ENCODE measurements at regions not wholly inside any gene's neighbourhood (a gene's known extent, or its start where the extent isn't known, plus 50 kb on each side); places are given as distances from the start of the nearest gene placed in this dataset.

- TF ChIP-seq CTCF (IDR thresholded peaks at IDR 0.05 in 2 of 3, conservative IDR thresholded peaks at IDR 0.05 in 1 of 3; ENCODE audit: insufficient read depth in 2 of 3, low read depth in 1 of 3, low read length in 3 of 3) (no peak), PHF20 (IDR thresholded peaks at IDR 0.05; ENCODE audit: partially characterized antibody) (no peak), NR2C2 (CRISPR knock-in tag; IDR thresholded peaks at IDR 0.05) (no peak), NR2C2 (tag; IDR thresholded peaks at IDR 0.05) (no peak), MTA1 (IDR thresholded peaks at IDR 0.05; ENCODE audit: borderline replicate concordance) (no peak), RBBP5 (IDR thresholded peaks at IDR 0.05; ENCODE audit: borderline replicate concordance, insufficient read depth, low read length, poor library complexity, severe bottlenecking) (no peak), SMAD1 (IDR thresholded peaks at IDR 0.05; ENCODE audit: low read depth, low read length, partially characterized antibody) (no peak), TFAM (CRISPR knock-in tag; conservative IDR thresholded peaks at IDR 0.05) (no peak)
Observed at GRCh38 chr20:22324505-22324904, 259.9 kb downstream of the FOXA2 start.

All from K562 (cell line).